ENCODE measurements at regions not wholly inside any gene's neighbourhood (a gene's known extent, or its start where the extent isn't known, plus 50 kb on each side); places are given as distances from the start of the nearest gene placed in this dataset.

- DNase-seq (ENCODE audit: extremely low read depth, low read depth) = no peak
- no peak for TF ChIP-seq CTCF (IDR thresholded peaks at IDR 0.05; ENCODE audit: low read depth, low read length)
These were observed 256.2 kb downstream of the BCOR start for GRCh38 chrX:39841604-39842003.

GRCh38 chrX:39842281-39842973 is 255.3 kb downstream of the BCOR start:
- TF ChIP-seq CTCF (IDR thresholded peaks at IDR 0.05; ENCODE audit: low read depth, low read length) = no peak
- DNase-seq (ENCODE audit: extremely low read depth, low read depth) = no peak

GRCh38 chrX:39843318-39843717 is 254.4 kb downstream of the BCOR start:
- no peak for DNase-seq (ENCODE audit: extremely low read depth, low read depth)
- TF ChIP-seq CTCF (IDR thresholded peaks at IDR 0.05; ENCODE audit: low read depth, low read length) = no peak

GRCh38 chrX:39845233-39845632 is 252.5 kb downstream of the BCOR start:
- TF ChIP-seq CTCF (IDR thresholded peaks at IDR 0.05; ENCODE audit: low read depth, low read length) = no peak
- DNase-seq (ENCODE audit: extremely low read depth, low read depth) = no peak

GRCh38 chrX:39846460-39846859 is 251.3 kb downstream of the BCOR start:
- TF ChIP-seq CTCF (IDR thresholded peaks at IDR 0.05; ENCODE audit: low read depth, low read length) = no peak
- DNase-seq (ENCODE audit: extremely low read depth, low read depth) = no peak

- no peak for TF ChIP-seq CTCF (IDR thresholded peaks at IDR 0.05; ENCODE audit: low read depth, low read length)
- DNase-seq (ENCODE audit: extremely low read depth, low read depth) = no peak
These were observed 249.5 kb downstream of the BCOR start for GRCh38 chrX:39848243-39848642.

- peak; percentile 62 for DNase-seq (ENCODE audit: extremely low read depth, low read depth)
- no peak for TF ChIP-seq CTCF (IDR thresholded peaks at IDR 0.05; ENCODE audit: low read depth, low read length)
These were observed 248.9 kb downstream of the BCOR start for GRCh38 chrX:39848900-39849299.

All from AG09319 (cell line).